H1 (cell line): ENCODE measurements at regions not wholly inside any gene's neighbourhood (a gene's known extent, or its start where the extent isn't known, plus 50 kb on each side); places are given as distances from the start of the nearest gene placed in this dataset.

Source experiments
- CTCF ChIA-PET: fragments of 300-600 bp; sonication (Branson Sonifier 250); formaldehyde crosslinking; loops from one replicate; lab custom pipeline; 2021; ENCODE audit not compliant: partially characterized antibody; lab: Charles Lee
- POLR2A ChIA-PET: fragments of 300-600 bp; sonication (Branson Sonifier 250); formaldehyde crosslinking; loops from one replicate; lab custom pipeline; 2021; ENCODE audit warnings: inconsistent platforms; ENCODE audit not compliant: partially characterized antibody; lab: Charles Lee
- DNase-seq, 2 experiments: peaks; one replicate each; pipeline versions ENCODE4 v3.0.0 to v3.0.0-alpha.2; 2010 to 2022; ENCODE audit warnings: low spot score in 2 of 2, low read depth in 1 of 2, mixed read lengths in 1 of 2
- FAIRE-seq: peaks from 2 replicates; lab custom pipeline; 2011; peaks lifted over from hg19 to GRCh38; lab: Jason Lieb, UNC
- H2AFZ ChIP-seq: 2 replicates; pipeline ENCODE4 v1.8.1; 2012; ENCODE audit warnings: low read length, inconsistent platforms
- H2AK5ac ChIP-seq: 2 replicates; pipeline ENCODE4 v1.6.1; 2013; ENCODE audit warnings: low read depth, low read length
- H2BK120ac ChIP-seq: replicated peaks from 2 replicates; pipeline ENCODE3; 2013; ENCODE audit warnings: low read depth, low read length, inconsistent platforms
- H2BK12ac ChIP-seq: 2 replicates; pipeline ENCODE4 v1.6.1; 2013; ENCODE audit warnings: low read depth, low read length
- H2BK15ac ChIP-seq: 2 replicates; pipeline ENCODE4 v1.6.1; 2013; ENCODE audit warnings: low read length
- H2BK20ac ChIP-seq: 2 replicates; pipeline ENCODE4 v1.6.1; 2013; ENCODE audit warnings: low read length
- H2BK5ac ChIP-seq: 2 replicates; pipeline ENCODE4 v1.6.1; 2013; ENCODE audit warnings: low read depth, low read length
- H3K14ac ChIP-seq: 2 replicates; pipeline ENCODE4 v1.6.1; 2013; ENCODE audit warnings: inconsistent platforms; ENCODE audit not compliant: insufficient read length
- H3K18ac ChIP-seq: 2 replicates; pipeline ENCODE4 v1.6.1; 2013; ENCODE audit warnings: low read length; ENCODE audit errors: extremely low read depth
- H3K23ac ChIP-seq: 2 replicates; pipeline ENCODE4 v1.6.1; 2013; ENCODE audit warnings: inconsistent platforms; ENCODE audit not compliant: insufficient read length
- H3K23me2 ChIP-seq: 2 replicates; pipeline ENCODE4 v1.6.1; 2013; ENCODE audit warnings: low read depth, low read length
- H3K27ac ChIP-seq: 2 replicates; pipeline ENCODE4 v1.6.1; 2011; ENCODE audit warnings: low read depth, low read length, inconsistent platforms
- H3K27me3 ChIP-seq, 4 experiments: replicated peaks in 1 of 4; 1 replicate in 1 of 4; 2 replicates in 3 of 4; pipeline versions ENCODE4 v1.6.1 to v1.8.1; 2011 to 2013; ENCODE audit warnings: low read length in 3 of 4, mild to moderate bottlenecking in 3 of 4, inconsistent platforms in 2 of 4, mixed read lengths in 2 of 4, moderate library complexity in 1 of 4; ENCODE audit not compliant: control insufficient read depth in 3 of 4, insufficient read depth in 3 of 4; ENCODE audit errors: extremely low read depth in 1 of 4
- H3K36me3 ChIP-seq, 4 experiments: 2 replicates each; pipeline versions ENCODE4 v1.6.1 to v1.8.1; 2011 to 2013; ENCODE audit warnings: mild to moderate bottlenecking in 4 of 4, low read length in 3 of 4, moderate library complexity in 2 of 4, control low read depth in 1 of 4, inconsistent platforms in 1 of 4; ENCODE audit not compliant: insufficient read depth in 4 of 4, control insufficient read depth in 2 of 4
- H3K4ac ChIP-seq: replicated peaks from 2 replicates; pipeline ENCODE3; 2013; ENCODE audit warnings: low read length, low read depth, mixed read lengths, inconsistent platforms; ENCODE audit not compliant: insufficient read length
- H3K4me1 ChIP-seq, 4 experiments: replicated peaks in 1 of 4; 1 replicate in 1 of 4; 2 replicates in 3 of 4; pipeline versions ENCODE4 v1.6.1 to v1.8.1; 2011 to 2013; ENCODE audit warnings: low read length in 3 of 4, inconsistent platforms in 2 of 4, mixed read lengths in 1 of 4; ENCODE audit not compliant: insufficient read depth in 4 of 4, control insufficient read depth in 3 of 4
- H3K4me2 ChIP-seq, 2 experiments: 2 replicates each; pipeline versions ENCODE4 v1.6.1 to v1.8.1; 2011 to 2013; ENCODE audit warnings: low read depth in 2 of 2, low read length in 2 of 2, control low read depth in 1 of 2, inconsistent platforms in 1 of 2, mild to moderate bottlenecking in 1 of 2; ENCODE audit not compliant: insufficient read depth in 1 of 2
- H3K4me3 ChIP-seq, 4 experiments: fragments of 200-600, 300-600 bp in 1 of 4; sonication (generic), shearing (Covaris generic), sonication (Bioruptor Twin) in 1 of 4; 2 replicates each; pipeline versions ENCODE4 v1.5.1 to v1.8.1; 2011 to 2016; ENCODE audit warnings: low read length in 4 of 4, low read depth in 3 of 4, control low read depth in 2 of 4, inconsistent platforms in 2 of 4, mild to moderate bottlenecking in 2 of 4, mixed read lengths in 1 of 4, moderate library complexity in 1 of 4; ENCODE audit not compliant: insufficient read depth in 2 of 4; ENCODE audit errors: extremely low read depth in 1 of 4
- H3K56ac ChIP-seq: replicated peaks from 2 replicates; pipeline ENCODE3; 2013; ENCODE audit warnings: low read depth, mild to moderate bottlenecking, mixed read lengths, low read length, inconsistent platforms; ENCODE audit not compliant: insufficient read length
- H3K79me1 ChIP-seq: 2 replicates; pipeline ENCODE4 v1.6.1; 2013; ENCODE audit warnings: low read depth, low read length, control low read depth
- H3K79me2 ChIP-seq, 2 experiments: 2 replicates each; pipeline versions ENCODE4 v1.6.1 to v1.8.1; 2012 to 2013; ENCODE audit warnings: low read length in 2 of 2, mild to moderate bottlenecking in 2 of 2, inconsistent platforms in 1 of 2; ENCODE audit not compliant: insufficient read depth in 2 of 2, control insufficient read depth in 1 of 2
- H3K9ac ChIP-seq, 4 experiments: replicated peaks in 1 of 4; 1 replicate in 1 of 4; 2 replicates in 3 of 4; pipeline versions ENCODE4 v1.6.1 to v1.8.1; 2011 to 2013; ENCODE audit warnings: low read depth in 3 of 4, low read length in 3 of 4, control low read depth in 2 of 4, mild to moderate bottlenecking in 2 of 4, moderate library complexity in 2 of 4, inconsistent platforms in 1 of 4; ENCODE audit errors: extremely low read depth in 1 of 4
- H3K9me3 ChIP-seq, 2 experiments: 2 replicates each; pipeline versions ENCODE4 v1.6.1 to v1.8.1; 2012 to 2013; ENCODE audit warnings: mild to moderate bottlenecking in 2 of 2, moderate library complexity in 2 of 2, control low read depth in 1 of 2, inconsistent platforms in 1 of 2, low read depth in 1 of 2, low read length in 1 of 2, mixed read lengths in 1 of 2; ENCODE audit not compliant: insufficient read depth in 2 of 2
- H4K20me1 ChIP-seq, 2 experiments: replicated peaks in 1 of 2; 2 replicates each; pipeline versions ENCODE3 to v1.8.1; 2011 to 2013; ENCODE audit warnings: inconsistent platforms in 2 of 2, low read length in 2 of 2, mild to moderate bottlenecking in 1 of 2; ENCODE audit not compliant: insufficient read depth in 2 of 2, control insufficient read depth in 1 of 2
- H4K5ac ChIP-seq: 2 replicates; pipeline ENCODE4 v1.6.1; 2013; ENCODE audit warnings: low read length, low read depth, mixed read lengths, inconsistent platforms; ENCODE audit not compliant: insufficient read length
- H4K8ac ChIP-seq: 2 replicates; pipeline ENCODE4 v1.8.0; 2013; ENCODE audit warnings: mild to moderate bottlenecking, moderate library complexity, low read length, inconsistent platforms; ENCODE audit not compliant: insufficient read depth; ENCODE audit errors: extremely low read depth
- H4K91ac ChIP-seq: replicated peaks from 2 replicates; pipeline ENCODE3; 2013; ENCODE audit warnings: low read length, mixed read lengths, inconsistent platforms; ENCODE audit not compliant: insufficient read length
- CBX5 ChIP-seq: fragments of 300-800, 300-1000 bp; sonication (generic); IDR thresholded peaks from 2 replicates; pipeline ENCODE4 v1.7.1; 2016; ENCODE audit warnings: antibody characterized with exemption, low read length, low read depth
- EZH2 ChIP-seq: fragments of 200-600 bp; sonication (generic); IDR thresholded peaks from 2 replicates; pipeline ENCODE4 v1.7.1; 2012; ENCODE audit warnings: low read depth, mild to moderate bottlenecking, moderate library complexity, low read length, inconsistent platforms; ENCODE audit not compliant: severe bottlenecking
- FOSL1 ChIP-seq: IDR thresholded peaks from 2 replicates; pipeline ENCODE4 v1.6.1; 2011; ENCODE audit warnings: mild to moderate bottlenecking, low read depth, low read length, moderate library complexity; ENCODE audit not compliant: insufficient read depth
- JUN ChIP-seq: IDR thresholded peaks from 2 replicates; pipeline ENCODE4 v1.6.1; 2011; ENCODE audit warnings: low read depth, mild to moderate bottlenecking, improper control_type of control experiment, low read length
- TBP ChIP-seq: IDR thresholded peaks from 2 replicates; pipeline ENCODE4 v1.6.1; 2011; ENCODE audit warnings: low read depth, low read length, improper control_type of control experiment
- WGBS, 2 experiments: shearing (Covaris generic) in 1 of 2; methylation state at CpG; one replicate each; pipeline versions ENCODE4 v1.1.6 to v1.1.7; 2013 to 2015; ENCODE audit warnings: low lambda C conversion rate in 2 of 2, mixed read lengths in 2 of 2, inconsistent platforms in 1 of 2, low coverage in 1 of 2, missing lambda C conversion rate in 1 of 2; ENCODE audit not compliant: insufficient replicate concordance in 2 of 2, insufficient coverage in 1 of 2, insufficient read length in 1 of 2; ENCODE audit errors: extremely low coverage in 1 of 2, missing lambda C conversion rate in 1 of 2; 5-methylcytosine and 5-hydroxymethylcytosine counted together
- TF ChIP-seq, protein P1 (sequence below): IDR thresholded peaks from 2 replicates; pipeline ENCODE4 v1.6.1; 2012; ENCODE audit warnings: low read length, inconsistent platforms

DNA sequence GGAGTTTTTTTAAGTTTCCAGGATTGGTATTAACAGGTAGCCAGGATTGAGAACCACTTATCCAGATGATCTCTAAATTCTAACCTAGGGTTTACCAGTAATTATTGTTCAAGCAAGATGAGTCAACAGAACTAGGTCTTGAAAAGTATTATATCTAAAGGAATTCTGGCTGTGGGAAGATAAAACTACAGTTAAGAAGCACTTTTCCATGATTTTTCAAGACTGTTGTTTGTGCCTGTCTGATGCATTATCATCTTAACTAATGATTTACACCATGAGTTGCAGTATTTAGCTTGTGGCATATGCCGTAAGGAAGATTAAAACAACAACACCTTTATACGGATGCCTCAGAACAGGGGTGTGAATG, 142.2 kb upstream of the CCDC68 start:
- Histone ChIP-seq H3K79me2 (no peaks in the 10 kb centered on the region), H3K27ac (no peak overlapping the region), H2BK15ac (no peak overlapping the region), H4K20me1 (no peaks in the 10 kb centered on the region), H2AK5ac (no peak overlapping the region), H3K56ac (no peak overlapping the region), H3K4me2 (no peak overlapping the region), H3K79me1 (no peaks in the 10 kb centered on the region), H3K14ac (no peak overlapping the region), H3K4me1 (no peaks in the 10 kb centered on the region; a peak in 1 of 7 replicates), H3K9me3 (no peaks in the 10 kb centered on the region), H2BK12ac (no peak overlapping the region), H2BK20ac (no peak overlapping the region), H3K23ac (no peak overlapping the region), H3K27me3 (no peaks in the 10 kb centered on the region; a peak in 1 of 7 replicates), H3K4me3 (no peak overlapping the region), H4K5ac (no peak overlapping the region), H3K36me3 (no peaks in the 10 kb centered on the region), H3K18ac (no peak overlapping the region), H2BK5ac (no peak overlapping the region), H2BK120ac (no peak overlapping the region), H3K4ac (no peak overlapping the region), H4K8ac (no peak overlapping the region), H4K91ac (no peak overlapping the region), H3K9ac (no peak overlapping the region), H3K23me2 (no peaks in the 10 kb centered on the region; the same call in 1 of the 2 replicates), H2AFZ (no peak overlapping the region)
- POLR2A ChIA-PET, result no interaction called here
- 92% methylated on average over 2 of the region's 2 CpGs; no CpG with 5 or more reads in 1 of the 2 experiments for WGBS, 2 experiments
- TF ChIP-seq FOSL1 (no peak), JUN (no peak), TBP (no peak), CBX5 (no peak), EZH2 (no peak)
- TF ChIP-seq, protein P1, sequence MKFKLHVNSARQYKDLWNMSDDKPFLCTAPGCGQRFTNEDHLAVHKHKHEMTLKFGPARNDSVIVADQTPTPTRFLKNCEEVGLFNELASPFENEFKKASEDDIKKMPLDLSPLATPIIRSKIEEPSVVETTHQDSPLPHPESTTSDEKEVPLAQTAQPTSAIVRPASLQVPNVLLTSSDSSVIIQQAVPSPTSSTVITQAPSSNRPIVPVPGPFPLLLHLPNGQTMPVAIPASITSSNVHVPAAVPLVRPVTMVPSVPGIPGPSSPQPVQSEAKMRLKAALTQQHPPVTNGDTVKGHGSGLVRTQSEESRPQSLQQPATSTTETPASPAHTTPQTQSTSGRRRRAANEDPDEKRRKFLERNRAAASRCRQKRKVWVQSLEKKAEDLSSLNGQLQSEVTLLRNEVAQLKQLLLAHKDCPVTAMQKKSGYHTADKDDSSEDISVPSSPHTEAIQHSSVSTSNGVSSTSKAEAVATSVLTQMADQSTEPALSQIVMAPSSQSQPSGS, result no peak
- DNase-seq, result no peak
- CTCF ChIA-PET, result interaction anchor here (0.6 kb wide), 1 partner anchor 27 kb away, joined by 4 read pairs; no protein-coding TSS in a partner anchor
- no peak for FAIRE-seq
